HCT116 (cell line): ENCODE measurements at regions not wholly inside any gene's neighbourhood (a gene's known extent, or its start where the extent isn't known, plus 50 kb on each side); places are given as distances from the start of the nearest gene placed in this dataset.

ENCODE experiments used
- ATAC-seq: fragments of 200-7000 bp; cut with Tn5 transposase; 2 replicates; pipeline ENCODE4 v1.9.1; 2020; ENCODE audit warnings: mild to moderate bottlenecking, moderate library complexity
- BruUV-seq: library from RNA; stranded (reverse); fragments of 400-500 nt; replicated peaks from 2 replicates; lab custom pipeline; 2021; lab: Mats Ljungman, UMichigan
- CTCF ChIA-PET: fragments of 300-600 bp; sonication (Branson Sonifier 250); formaldehyde crosslinking; loops from one replicate; lab custom pipeline; 2021; ENCODE audit warnings: antibody characterized with exemption; lab: Charles Lee
- POLR2A ChIA-PET: fragments of 300-600, 350-600 bp; sonication (Branson Sonifier 250); formaldehyde crosslinking; loops from one replicate; lab custom pipeline; 2021; ENCODE audit warnings: antibody characterized with exemption; lab: Charles Lee
- RAD21 ChIA-PET, 2 experiments: fragments of 300-600 bp; sonication (Branson Sonifier 250); formaldehyde crosslinking; loops; one replicate each; lab custom pipeline; 2023; ENCODE audit warnings: low total read pairs in 2 of 2; ENCODE audit not compliant: uncharacterized antibody in 2 of 2, unreplicated experiment in 2 of 2, low non-redundant PET in 1 of 2; lab: Charles Lee
- DNase-seq: peaks from one replicate; pipeline ENCODE4 v3.0.0-alpha.2; 2010; ENCODE audit warnings: low read depth, low spot score
- H2AFZ ChIP-seq: fragments of 200-600 bp; shearing (Covaris generic), sonication (generic); 2 replicates; pipeline ENCODE4 v1.6.1; 2017; ENCODE audit warnings: low read depth, mixed run types, mixed read lengths, antibody characterized with exemption, low read length; ENCODE audit not compliant: poor library complexity, severe bottlenecking
- H3K27ac ChIP-seq: 2 replicates; pipeline ENCODE4 v1.5.1; 2012; ENCODE audit warnings: low read depth, low read length
- H3K27me3 ChIP-seq: fragments of 200-600 bp; sonication (generic); 2 replicates; pipeline ENCODE4 v1.6.1; 2016; ENCODE audit warnings: mixed run types, low read length, mixed read lengths; ENCODE audit not compliant: insufficient read depth
- H3K36me3 ChIP-seq, 2 experiments: fragments of 200-500 bp in 1 of 2; fragments of 200-600 bp in 1 of 2; sonication (Bioruptor generic) in 1 of 2; sonication (generic) in 1 of 2; 2 replicates each; pipeline versions ENCODE4 v1.5.1 to v1.6.1; 2014 to 2016; ENCODE audit warnings: low read length in 2 of 2, inconsistent platforms in 1 of 2, mixed read lengths in 1 of 2, mixed run types in 1 of 2; ENCODE audit not compliant: insufficient read depth in 2 of 2, control insufficient read depth in 1 of 2
- H3K4me1 ChIP-seq, 2 experiments: fragments of 200-600 bp in 1 of 2; sonication (generic) in 1 of 2; 2 replicates each; pipeline versions ENCODE4 v1.5.1 to v1.6.1; 2012 to 2017; ENCODE audit warnings: low read length in 2 of 2, inconsistent platforms in 1 of 2, mild to moderate bottlenecking in 1 of 2, mixed read lengths in 1 of 2, mixed run types in 1 of 2, moderate library complexity in 1 of 2; ENCODE audit not compliant: insufficient read depth in 2 of 2, control insufficient read depth in 1 of 2
- H3K4me2 ChIP-seq: fragments of 200-600 bp; sonication (generic); 2 replicates; pipeline ENCODE4 v1.6.1; 2017; ENCODE audit warnings: mixed run types, low read length, mixed read lengths
- H3K4me3 ChIP-seq, 2 experiments: fragments of 200-600 bp in 1 of 2; sonication (generic) in 1 of 2; replicated peaks in 1 of 2; 2 replicates each; pipeline ENCODE4 v1.5.1; 2011 to 2016; ENCODE audit warnings: low read length in 2 of 2, control low read depth in 1 of 2, low read depth in 1 of 2, mild to moderate bottlenecking in 1 of 2, mixed read lengths in 1 of 2, mixed run types in 1 of 2
- H3K79me2 ChIP-seq: fragments of 200-600 bp; sonication (generic); 2 replicates; pipeline ENCODE4 v1.6.1; 2017; ENCODE audit warnings: mild to moderate bottlenecking, mixed run types, low read length, moderate library complexity, mixed read lengths; ENCODE audit not compliant: insufficient read depth
- H3K9ac ChIP-seq: fragments of 200-600 bp; sonication (generic); 2 replicates; pipeline ENCODE4 v1.6.1; 2016; ENCODE audit warnings: low read length, mixed read lengths
- H3K9me2 ChIP-seq: fragments of 200-600 bp; sonication (generic), shearing (Covaris generic); 2 replicates; pipeline ENCODE4 v1.6.1; 2017; ENCODE audit warnings: mixed run types, mild to moderate bottlenecking, moderate library complexity; ENCODE audit not compliant: insufficient read depth
- H3K9me3 ChIP-seq, 2 experiments: fragments of 200-500 bp in 1 of 2; fragments of 200-600 bp in 1 of 2; sonication (Bioruptor generic) in 1 of 2; sonication (generic) in 1 of 2; 2 replicates each; pipeline ENCODE4 v1.6.1; 2014 to 2017; ENCODE audit warnings: low read length in 2 of 2, mixed read lengths in 2 of 2, inconsistent platforms in 1 of 2, low read depth in 1 of 2, mild to moderate bottlenecking in 1 of 2, mixed run types in 1 of 2, moderate library complexity in 1 of 2; ENCODE audit not compliant: control insufficient read depth in 1 of 2, insufficient read depth in 1 of 2
- H4K20me1 ChIP-seq: fragments of 200-600 bp; sonication (generic), shearing (Covaris generic); 2 replicates; pipeline ENCODE4 v1.6.1; 2017; ENCODE audit warnings: mixed run types, mild to moderate bottlenecking, moderate library complexity; ENCODE audit not compliant: insufficient read depth
- CEBPB ChIP-seq: IDR thresholded peaks from 2 replicates; pipeline ENCODE4 v1.6.1; 2012; ENCODE audit warnings: low read depth
- EZH2phosphoT487 ChIP-seq: fragments of 200-600 bp; IDR thresholded peaks from 2 replicates; pipeline ENCODE4 v1.6.1; 2018; ENCODE audit warnings: antibody characterized with exemption, borderline replicate concordance
- FOSL1 ChIP-seq: IDR thresholded peaks from 2 replicates; pipeline ENCODE4 v1.6.1; 2012; ENCODE audit warnings: low read depth
- POLR2AphosphoS5 ChIP-seq: IDR thresholded peaks from 2 replicates; pipeline ENCODE4 v1.6.1; 2011; ENCODE audit warnings: mild to moderate bottlenecking, low read depth, low read length, moderate library complexity
- RAD21 ChIP-seq: IDR thresholded peaks from 2 replicates; pipeline ENCODE4 v1.6.1; 2012; ENCODE audit warnings: low read depth, mild to moderate bottlenecking
- SIN3A ChIP-seq: IDR thresholded peaks from 2 replicates; pipeline ENCODE4 v1.6.1; 2012; ENCODE audit warnings: low read depth
- SP1 ChIP-seq: IDR thresholded peaks from 2 replicates; pipeline ENCODE4 v1.6.1; 2012; ENCODE audit warnings: low read depth
- SRF ChIP-seq: IDR thresholded peaks from 2 replicates; pipeline ENCODE4 v1.6.1; 2012; ENCODE audit warnings: low read depth
- TCF7L2 ChIP-seq: IDR thresholded peaks from 2 replicates; pipeline ENCODE4 v1.7.0; 2011; ENCODE audit warnings: borderline replicate concordance, inconsistent platforms; ENCODE audit not compliant: insufficient read depth, insufficient read length; ENCODE audit errors: extremely low read depth
- YY1 ChIP-seq: IDR thresholded peaks from 2 replicates; pipeline ENCODE4 v1.6.1; 2011; ENCODE audit warnings: low read length, low read depth, moderate library complexity, mild to moderate bottlenecking; ENCODE audit not compliant: insufficient replicate concordance; ENCODE audit errors: extremely low read depth
- ZFX ChIP-seq: fragments of 450-650 bp; IDR thresholded peaks from 2 replicates; pipeline ENCODE4 v1.6.1; 2017
- intact Hi-C: fragments of 100-400 bp; cut with micrococcal nuclease; formaldehyde crosslinking; loops from 2 replicates; pipeline ENCODE4 v1.10.0; 2022
- TF ChIP-seq, protein P1 (sequence below): IDR thresholded peaks from 2 replicates; pipeline ENCODE4 v1.6.1; 2012
- TF ChIP-seq, protein P2 (sequence below): IDR thresholded peaks from 2 replicates; pipeline ENCODE4 v1.6.1; 2012; ENCODE audit warnings: low read depth

DNA sequence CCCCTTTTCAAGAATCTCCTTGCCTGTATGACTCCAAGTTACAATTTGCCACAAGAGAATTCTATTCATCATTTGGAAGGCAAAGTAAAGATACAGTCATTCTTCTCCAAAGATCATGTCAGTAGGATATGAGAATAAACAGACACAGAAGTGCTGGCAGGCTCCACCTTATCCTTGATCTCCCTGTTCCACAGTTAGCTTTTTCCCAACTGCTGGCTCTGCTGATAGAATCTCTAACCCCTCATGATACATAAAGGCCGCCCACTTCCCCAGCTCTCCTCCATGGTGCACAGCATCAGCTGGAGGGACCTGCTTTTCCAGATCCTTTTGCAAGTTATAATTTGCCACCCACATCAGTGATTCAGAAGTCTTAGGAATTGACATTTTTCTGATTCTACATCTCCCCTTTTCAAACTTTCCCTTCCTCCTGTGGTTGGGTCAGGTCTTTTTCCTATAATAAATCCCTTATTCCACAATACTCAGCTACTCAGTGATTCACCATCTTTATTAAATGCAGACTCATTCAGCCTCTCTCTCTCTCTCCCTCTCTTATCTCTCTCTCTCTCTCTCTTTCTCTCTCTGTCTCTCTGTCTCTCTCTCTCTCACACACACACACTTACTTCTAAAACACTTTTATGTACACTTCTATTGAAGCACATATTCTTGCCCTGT, 465.4 kb downstream of the GBE1 start:
- Histone ChIP-seq H3K9ac (no peak overlapping the region), H3K4me1 (no peaks in the 10 kb centered on the region), H3K4me2 (no peak overlapping the region), H4K20me1 (no peaks in the 10 kb centered on the region), H3K9me2 (no peaks in the 10 kb centered on the region), H3K36me3 (no peaks in the 10 kb centered on the region), H3K27ac (no peak overlapping the region), H3K4me3 (no peak overlapping the region), H3K79me2 (no peaks in the 10 kb centered on the region), H2AFZ (no peak overlapping the region), H3K27me3 (no peaks in the 10 kb centered on the region), H3K9me3 (no peaks in the 10 kb centered on the region)
- TF ChIP-seq, protein P1, sequence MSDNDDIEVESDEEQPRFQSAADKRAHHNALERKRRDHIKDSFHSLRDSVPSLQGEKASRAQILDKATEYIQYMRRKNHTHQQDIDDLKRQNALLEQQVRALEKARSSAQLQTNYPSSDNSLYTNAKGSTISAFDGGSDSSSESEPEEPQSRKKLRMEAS, result no peak
- TF ChIP-seq TCF7L2 (no peak), YY1 (no peak), FOSL1 (no peak), RAD21 (no peak)
- POLR2A ChIA-PET, result no interaction called here
- no TSS peak for BruUV-seq
- intact Hi-C loops, result no loop called here
- CTCF ChIA-PET, result no interaction called here
- DNase-seq, result no peak
- ATAC-seq, result no peak
- RAD21 ChIA-PET, result no interaction called here

DNA sequence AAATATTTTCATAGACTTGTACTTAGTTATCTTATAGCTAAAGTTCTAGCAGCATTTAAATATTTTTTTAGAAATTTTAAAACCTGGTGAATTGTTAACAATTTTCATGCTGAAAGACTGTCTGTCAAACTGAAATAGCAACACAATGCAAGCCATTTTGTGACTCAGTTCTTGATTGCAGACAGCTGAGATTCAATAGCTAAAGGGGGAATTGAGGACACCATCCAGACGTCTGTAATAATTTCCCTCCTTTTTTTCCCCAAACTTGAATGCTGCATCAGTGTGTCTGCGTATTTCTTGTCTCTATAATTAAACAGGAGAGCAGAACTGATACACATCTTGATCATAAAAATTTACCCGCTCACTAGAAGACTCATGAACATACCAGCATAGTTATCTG, 468.3 kb downstream of the GBE1 start:
- no peak overlapping the region for H3K4me2 ChIP-seq
- TF ChIP-seq YY1 (no peak), TCF7L2 (no peak), EZH2phosphoT487 (no peak), FOSL1 (no peak), ZFX (no peak), SP1 (no peak), SIN3A (no peak), POLR2AphosphoS5 (no peak), CEBPB (no peak), SRF (no peak)
- TF ChIP-seq, protein P2, sequence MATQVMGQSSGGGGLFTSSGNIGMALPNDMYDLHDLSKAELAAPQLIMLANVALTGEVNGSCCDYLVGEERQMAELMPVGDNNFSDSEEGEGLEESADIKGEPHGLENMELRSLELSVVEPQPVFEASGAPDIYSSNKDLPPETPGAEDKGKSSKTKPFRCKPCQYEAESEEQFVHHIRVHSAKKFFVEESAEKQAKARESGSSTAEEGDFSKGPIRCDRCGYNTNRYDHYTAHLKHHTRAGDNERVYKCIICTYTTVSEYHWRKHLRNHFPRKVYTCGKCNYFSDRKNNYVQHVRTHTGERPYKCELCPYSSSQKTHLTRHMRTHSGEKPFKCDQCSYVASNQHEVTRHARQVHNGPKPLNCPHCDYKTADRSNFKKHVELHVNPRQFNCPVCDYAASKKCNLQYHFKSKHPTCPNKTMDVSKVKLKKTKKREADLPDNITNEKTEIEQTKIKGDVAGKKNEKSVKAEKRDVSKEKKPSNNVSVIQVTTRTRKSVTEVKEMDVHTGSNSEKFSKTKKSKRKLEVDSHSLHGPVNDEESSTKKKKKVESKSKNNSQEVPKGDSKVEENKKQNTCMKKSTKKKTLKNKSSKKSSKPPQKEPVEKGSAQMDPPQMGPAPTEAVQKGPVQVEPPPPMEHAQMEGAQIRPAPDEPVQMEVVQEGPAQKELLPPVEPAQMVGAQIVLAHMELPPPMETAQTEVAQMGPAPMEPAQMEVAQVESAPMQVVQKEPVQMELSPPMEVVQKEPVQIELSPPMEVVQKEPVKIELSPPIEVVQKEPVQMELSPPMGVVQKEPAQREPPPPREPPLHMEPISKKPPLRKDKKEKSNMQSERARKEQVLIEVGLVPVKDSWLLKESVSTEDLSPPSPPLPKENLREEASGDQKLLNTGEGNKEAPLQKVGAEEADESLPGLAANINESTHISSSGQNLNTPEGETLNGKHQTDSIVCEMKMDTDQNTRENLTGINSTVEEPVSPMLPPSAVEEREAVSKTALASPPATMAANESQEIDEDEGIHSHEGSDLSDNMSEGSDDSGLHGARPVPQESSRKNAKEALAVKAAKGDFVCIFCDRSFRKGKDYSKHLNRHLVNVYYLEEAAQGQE, result no peak
- TF ChIP-seq, protein P1, result no peak
- ATAC-seq (no peak), DNase-seq (no peak)
- H3K79me2 ChIP-seq, result no peaks in the 10 kb centered on the region
- H3K9me3 ChIP-seq, result no peaks in the 10 kb centered on the region
- no peak overlapping the region for H3K4me3 ChIP-seq
- BruUV-seq, result no TSS peak
- no peaks in the 10 kb centered on the region for H3K9me2 ChIP-seq
- CTCF ChIA-PET, result no interaction called here
- no peaks in the 10 kb centered on the region for H3K4me1 ChIP-seq
- H3K9ac ChIP-seq, result no peak overlapping the region
- H3K27ac ChIP-seq, result no peak overlapping the region
- no peaks in the 10 kb centered on the region for H3K36me3 ChIP-seq
- no peaks in the 10 kb centered on the region for H4K20me1 ChIP-seq
- POLR2A ChIA-PET, result no interaction called here
- no peaks in the 10 kb centered on the region for H3K27me3 ChIP-seq
- no peak overlapping the region for H2AFZ ChIP-seq
- RAD21 ChIA-PET, result no interaction called here
- intact Hi-C loops, result no loop called here
